HCT116 (cell line): ENCODE measurements at regions not wholly inside any gene's neighbourhood (a gene's known extent, or its start where the extent isn't known, plus 50 kb on each side); places are given as distances from the start of the nearest gene placed in this dataset.

ENCODE experiments used
- ATAC-seq: fragments of 200-7000 bp; cut with Tn5 transposase; 2 replicates; pipeline ENCODE4 v1.9.1; 2020; ENCODE audit warnings: mild to moderate bottlenecking, moderate library complexity
- BruUV-seq: library from RNA; stranded (reverse); fragments of 400-500 nt; replicated peaks from 2 replicates; lab custom pipeline; 2021; lab: Mats Ljungman, UMichigan
- CTCF ChIA-PET: fragments of 300-600 bp; sonication (Branson Sonifier 250); formaldehyde crosslinking; loops from one replicate; lab custom pipeline; 2021; ENCODE audit warnings: antibody characterized with exemption; lab: Charles Lee
- POLR2A ChIA-PET: fragments of 300-600, 350-600 bp; sonication (Branson Sonifier 250); formaldehyde crosslinking; loops from one replicate; lab custom pipeline; 2021; ENCODE audit warnings: antibody characterized with exemption; lab: Charles Lee
- RAD21 ChIA-PET, 2 experiments: fragments of 300-600 bp; sonication (Branson Sonifier 250); formaldehyde crosslinking; loops; one replicate each; lab custom pipeline; 2023; ENCODE audit warnings: low total read pairs in 2 of 2; ENCODE audit not compliant: uncharacterized antibody in 2 of 2, unreplicated experiment in 2 of 2, low non-redundant PET in 1 of 2; lab: Charles Lee
- DNase-seq: peaks from one replicate; pipeline ENCODE4 v3.0.0-alpha.2; 2010; ENCODE audit warnings: low read depth, low spot score
- H2AFZ ChIP-seq: fragments of 200-600 bp; shearing (Covaris generic), sonication (generic); 2 replicates; pipeline ENCODE4 v1.6.1; 2017; ENCODE audit warnings: low read depth, mixed run types, mixed read lengths, antibody characterized with exemption, low read length; ENCODE audit not compliant: poor library complexity, severe bottlenecking
- H3K27ac ChIP-seq: 2 replicates; pipeline ENCODE4 v1.5.1; 2012; ENCODE audit warnings: low read depth, low read length
- H3K27me3 ChIP-seq: fragments of 200-600 bp; sonication (generic); 2 replicates; pipeline ENCODE4 v1.6.1; 2016; ENCODE audit warnings: mixed run types, low read length, mixed read lengths; ENCODE audit not compliant: insufficient read depth
- H3K36me3 ChIP-seq, 2 experiments: fragments of 200-500 bp in 1 of 2; fragments of 200-600 bp in 1 of 2; sonication (Bioruptor generic) in 1 of 2; sonication (generic) in 1 of 2; 2 replicates each; pipeline versions ENCODE4 v1.5.1 to v1.6.1; 2014 to 2016; ENCODE audit warnings: low read length in 2 of 2, inconsistent platforms in 1 of 2, mixed read lengths in 1 of 2, mixed run types in 1 of 2; ENCODE audit not compliant: insufficient read depth in 2 of 2, control insufficient read depth in 1 of 2
- H3K4me1 ChIP-seq, 2 experiments: fragments of 200-600 bp in 1 of 2; sonication (generic) in 1 of 2; 2 replicates each; pipeline versions ENCODE4 v1.5.1 to v1.6.1; 2012 to 2017; ENCODE audit warnings: low read length in 2 of 2, inconsistent platforms in 1 of 2, mild to moderate bottlenecking in 1 of 2, mixed read lengths in 1 of 2, mixed run types in 1 of 2, moderate library complexity in 1 of 2; ENCODE audit not compliant: insufficient read depth in 2 of 2, control insufficient read depth in 1 of 2
- H3K4me2 ChIP-seq: fragments of 200-600 bp; sonication (generic); 2 replicates; pipeline ENCODE4 v1.6.1; 2017; ENCODE audit warnings: mixed run types, low read length, mixed read lengths
- H3K4me3 ChIP-seq, 2 experiments: fragments of 200-600 bp in 1 of 2; sonication (generic) in 1 of 2; replicated peaks in 1 of 2; 2 replicates each; pipeline ENCODE4 v1.5.1; 2011 to 2016; ENCODE audit warnings: low read length in 2 of 2, control low read depth in 1 of 2, low read depth in 1 of 2, mild to moderate bottlenecking in 1 of 2, mixed read lengths in 1 of 2, mixed run types in 1 of 2
- H3K79me2 ChIP-seq: fragments of 200-600 bp; sonication (generic); 2 replicates; pipeline ENCODE4 v1.6.1; 2017; ENCODE audit warnings: mild to moderate bottlenecking, mixed run types, low read length, moderate library complexity, mixed read lengths; ENCODE audit not compliant: insufficient read depth
- H3K9ac ChIP-seq: fragments of 200-600 bp; sonication (generic); 2 replicates; pipeline ENCODE4 v1.6.1; 2016; ENCODE audit warnings: low read length, mixed read lengths
- H3K9me2 ChIP-seq: fragments of 200-600 bp; sonication (generic), shearing (Covaris generic); 2 replicates; pipeline ENCODE4 v1.6.1; 2017; ENCODE audit warnings: mixed run types, mild to moderate bottlenecking, moderate library complexity; ENCODE audit not compliant: insufficient read depth
- H3K9me3 ChIP-seq, 2 experiments: fragments of 200-500 bp in 1 of 2; fragments of 200-600 bp in 1 of 2; sonication (Bioruptor generic) in 1 of 2; sonication (generic) in 1 of 2; 2 replicates each; pipeline ENCODE4 v1.6.1; 2014 to 2017; ENCODE audit warnings: low read length in 2 of 2, mixed read lengths in 2 of 2, inconsistent platforms in 1 of 2, low read depth in 1 of 2, mild to moderate bottlenecking in 1 of 2, mixed run types in 1 of 2, moderate library complexity in 1 of 2; ENCODE audit not compliant: control insufficient read depth in 1 of 2, insufficient read depth in 1 of 2
- H4K20me1 ChIP-seq: fragments of 200-600 bp; sonication (generic), shearing (Covaris generic); 2 replicates; pipeline ENCODE4 v1.6.1; 2017; ENCODE audit warnings: mixed run types, mild to moderate bottlenecking, moderate library complexity; ENCODE audit not compliant: insufficient read depth
- CEBPB ChIP-seq: IDR thresholded peaks from 2 replicates; pipeline ENCODE4 v1.6.1; 2012; ENCODE audit warnings: low read depth
- ELF1 ChIP-seq: IDR thresholded peaks from 2 replicates; pipeline ENCODE4 v1.6.1; 2012; ENCODE audit warnings: low read depth, borderline replicate concordance
- EZH2phosphoT487 ChIP-seq: fragments of 200-600 bp; IDR thresholded peaks from 2 replicates; pipeline ENCODE4 v1.6.1; 2018; ENCODE audit warnings: antibody characterized with exemption, borderline replicate concordance
- FOSL1 ChIP-seq: IDR thresholded peaks from 2 replicates; pipeline ENCODE4 v1.6.1; 2012; ENCODE audit warnings: low read depth
- POLR2A ChIP-seq: IDR thresholded peaks from 2 replicates; pipeline ENCODE4 v1.7.0; 2011; ENCODE audit warnings: borderline replicate concordance; ENCODE audit not compliant: insufficient read depth, insufficient read length; ENCODE audit errors: extremely low read depth
- POLR2AphosphoS5 ChIP-seq: IDR thresholded peaks from 2 replicates; pipeline ENCODE4 v1.6.1; 2011; ENCODE audit warnings: mild to moderate bottlenecking, low read depth, low read length, moderate library complexity
- SP1 ChIP-seq: IDR thresholded peaks from 2 replicates; pipeline ENCODE4 v1.6.1; 2012; ENCODE audit warnings: low read depth
- TCF7L2 ChIP-seq: IDR thresholded peaks from 2 replicates; pipeline ENCODE4 v1.7.0; 2011; ENCODE audit warnings: borderline replicate concordance, inconsistent platforms; ENCODE audit not compliant: insufficient read depth, insufficient read length; ENCODE audit errors: extremely low read depth
- ZFX ChIP-seq: fragments of 450-650 bp; IDR thresholded peaks from 2 replicates; pipeline ENCODE4 v1.6.1; 2017
- ZNF274 ChIP-seq: fragments of 200-500 bp; sonication (Bioruptor generic); IDR thresholded peaks from 2 replicates; pipeline ENCODE4 v1.6.1; 2014; ENCODE audit warnings: mild to moderate bottlenecking, low read depth, low read length, inconsistent platforms
- intact Hi-C: fragments of 100-400 bp; cut with micrococcal nuclease; formaldehyde crosslinking; loops from 2 replicates; pipeline ENCODE4 v1.10.0; 2022
- TF ChIP-seq, protein P1 (sequence below): IDR thresholded peaks from 2 replicates; pipeline ENCODE4 v1.6.1; 2012
- TF ChIP-seq, protein P2 (sequence below), 3 experiments: fragments of 200-600 bp in 1 of 3; sonication (generic) in 1 of 3; IDR thresholded peaks in 2 of 3; conservative IDR thresholded peaks in 1 of 3; 2 replicates each; pipeline ENCODE4 v1.5.1; 2012 to 2017; ENCODE audit warnings: low read depth in 2 of 3, low read length in 2 of 3, antibody characterized with exemption in 1 of 3, borderline replicate concordance in 1 of 3, control low read depth in 1 of 3, mild to moderate bottlenecking in 1 of 3, mixed read lengths in 1 of 3, mixed run types in 1 of 3, moderate library complexity in 1 of 3; ENCODE audit not compliant: insufficient read depth in 1 of 3
- TF ChIP-seq, protein P3 (sequence below): IDR thresholded peaks from 2 replicates; pipeline ENCODE4 v1.6.1; 2011; ENCODE audit warnings: mild to moderate bottlenecking, low read length, moderate library complexity; ENCODE audit not compliant: insufficient replicate concordance; ENCODE audit errors: extremely low read depth

DNA sequence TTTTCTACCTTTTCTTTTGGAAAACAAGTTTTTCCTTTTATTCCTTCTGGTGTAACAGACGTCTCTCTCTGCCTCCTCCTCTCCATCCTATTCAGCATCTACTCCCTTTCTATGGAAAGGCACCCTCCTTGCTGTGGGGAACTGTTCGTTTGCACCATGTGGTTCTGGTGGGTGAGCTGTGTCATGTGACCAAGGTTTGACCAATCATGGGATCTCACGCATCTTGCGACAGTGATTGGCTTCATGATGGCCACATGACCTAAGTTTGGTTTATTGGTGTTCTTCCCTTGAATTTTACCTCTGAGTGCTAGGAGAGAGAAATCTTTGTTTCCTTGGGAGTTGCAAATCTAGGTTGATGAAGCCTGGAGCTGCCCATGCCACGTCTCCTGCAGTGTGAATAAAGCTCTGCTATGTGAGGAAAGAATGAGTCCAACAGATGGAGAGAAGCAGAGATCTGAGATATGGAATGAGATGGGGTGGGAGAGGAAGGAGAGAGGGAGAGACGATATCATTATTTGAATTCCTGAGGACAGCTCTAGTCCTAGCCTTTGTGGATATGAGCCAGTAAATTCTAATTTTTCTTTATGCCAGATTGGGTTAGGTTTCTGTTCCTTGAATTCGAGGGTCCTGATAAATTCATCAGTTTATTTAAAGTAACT lies 178.8 kb upstream of the IL12B start:
- CTCF ChIA-PET, result no interaction called here
- RAD21 ChIA-PET, result no interaction called here
- peaks cover 14 to 17% of the 10 kb centered on the region in 2 experiments for H3K4me1 ChIP-seq

DNA sequence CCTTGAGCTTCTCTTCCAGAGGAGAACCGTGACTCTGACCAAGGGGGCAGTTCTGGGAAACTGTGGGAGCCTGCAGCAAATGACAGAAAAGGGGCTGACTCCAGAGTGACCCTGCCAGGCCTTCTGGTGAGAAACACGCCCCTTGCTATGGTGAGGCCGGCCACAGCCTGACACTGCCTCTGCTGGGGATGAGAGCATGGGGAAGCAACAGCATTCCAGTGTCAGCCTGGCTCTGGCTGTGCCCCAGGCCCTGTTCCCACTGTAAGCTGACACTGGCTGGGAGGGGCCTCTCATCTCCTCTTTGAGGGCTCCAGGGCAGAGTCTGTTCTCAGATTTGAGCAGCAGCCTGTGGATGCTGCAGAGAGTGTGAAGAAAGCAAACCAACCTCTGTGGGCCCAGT lies 180.0 kb upstream of the IL12B start:
- intact Hi-C loops, result no loop called here
- CTCF ChIA-PET, result no interaction called here

More for the DNA sequence above, 178.8 kb upstream of the IL12B start:
- Histone ChIP-seq H3K27me3 (no peaks in the 10 kb centered on the region), H3K27ac (no peak overlapping the region), H2AFZ (no peak overlapping the region), H3K36me3 (no peaks in the 10 kb centered on the region), H3K4me2 (no peak overlapping the region), H3K9ac (no peak overlapping the region), H3K9me3 (no peaks in the 10 kb centered on the region), H3K79me2 (no peaks in the 10 kb centered on the region), H3K9me2 (no peaks in the 10 kb centered on the region), H3K4me3 (no peak overlapping the region), H4K20me1 (no peaks in the 10 kb centered on the region)
- intact Hi-C loops, result loop anchor here (10.0 kb wide), 1 partner anchor 354 kb away; no protein-coding TSS in a partner anchor
- BruUV-seq, result no TSS peak
- no peak for DNase-seq
- ATAC-seq, result no peak
- no peak for TF ChIP-seq SP1
- TF ChIP-seq POLR2A, result no peak
- POLR2A ChIA-PET, result no interaction called here

More for the DNA sequence above, 180.0 kb upstream of the IL12B start:
- peaks cover 9 to 10% of the 10 kb centered on the region in 2 experiments for H3K4me1 ChIP-seq
- no peaks in the 10 kb centered on the region for H4K20me1 ChIP-seq
- H3K4me2 ChIP-seq, result peak overlapping the region; percentile 21
- no peaks in the 10 kb centered on the region for H3K27me3 ChIP-seq
- no peaks in the 10 kb centered on the region for H3K79me2 ChIP-seq
- DNase-seq, result no peak
- H3K9me3 ChIP-seq, result no peaks in the 10 kb centered on the region
- no peak overlapping the region for H2AFZ ChIP-seq
- no peaks in the 10 kb centered on the region for H3K9me2 ChIP-seq
- BruUV-seq, result no TSS peak
- peak; percentile 83 for ATAC-seq
- TF ChIP-seq TCF7L2, result no peak
- no peak for TF ChIP-seq POLR2AphosphoS5
- TF ChIP-seq ZFX, result no peak
- TF ChIP-seq, protein P1, sequence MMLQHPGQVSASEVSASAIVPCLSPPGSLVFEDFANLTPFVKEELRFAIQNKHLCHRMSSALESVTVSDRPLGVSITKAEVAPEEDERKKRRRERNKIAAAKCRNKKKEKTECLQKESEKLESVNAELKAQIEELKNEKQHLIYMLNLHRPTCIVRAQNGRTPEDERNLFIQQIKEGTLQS, result no peak
- no peak for TF ChIP-seq CEBPB
- no peak for TF ChIP-seq EZH2phosphoT487
- TF ChIP-seq, protein P2, sequence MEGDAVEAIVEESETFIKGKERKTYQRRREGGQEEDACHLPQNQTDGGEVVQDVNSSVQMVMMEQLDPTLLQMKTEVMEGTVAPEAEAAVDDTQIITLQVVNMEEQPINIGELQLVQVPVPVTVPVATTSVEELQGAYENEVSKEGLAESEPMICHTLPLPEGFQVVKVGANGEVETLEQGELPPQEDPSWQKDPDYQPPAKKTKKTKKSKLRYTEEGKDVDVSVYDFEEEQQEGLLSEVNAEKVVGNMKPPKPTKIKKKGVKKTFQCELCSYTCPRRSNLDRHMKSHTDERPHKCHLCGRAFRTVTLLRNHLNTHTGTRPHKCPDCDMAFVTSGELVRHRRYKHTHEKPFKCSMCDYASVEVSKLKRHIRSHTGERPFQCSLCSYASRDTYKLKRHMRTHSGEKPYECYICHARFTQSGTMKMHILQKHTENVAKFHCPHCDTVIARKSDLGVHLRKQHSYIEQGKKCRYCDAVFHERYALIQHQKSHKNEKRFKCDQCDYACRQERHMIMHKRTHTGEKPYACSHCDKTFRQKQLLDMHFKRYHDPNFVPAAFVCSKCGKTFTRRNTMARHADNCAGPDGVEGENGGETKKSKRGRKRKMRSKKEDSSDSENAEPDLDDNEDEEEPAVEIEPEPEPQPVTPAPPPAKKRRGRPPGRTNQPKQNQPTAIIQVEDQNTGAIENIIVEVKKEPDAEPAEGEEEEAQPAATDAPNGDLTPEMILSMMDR (IDR thresholded peaks at IDR 0.05 in 2 of 3, conservative IDR thresholded peaks at IDR 0.05 in 1 of 3; ENCODE audit: borderline replicate concordance in 1 of 3, insufficient read depth in 1 of 3, low read depth in 2 of 3, low read length in 2 of 3), result no peak
- TF ChIP-seq, protein P3, sequence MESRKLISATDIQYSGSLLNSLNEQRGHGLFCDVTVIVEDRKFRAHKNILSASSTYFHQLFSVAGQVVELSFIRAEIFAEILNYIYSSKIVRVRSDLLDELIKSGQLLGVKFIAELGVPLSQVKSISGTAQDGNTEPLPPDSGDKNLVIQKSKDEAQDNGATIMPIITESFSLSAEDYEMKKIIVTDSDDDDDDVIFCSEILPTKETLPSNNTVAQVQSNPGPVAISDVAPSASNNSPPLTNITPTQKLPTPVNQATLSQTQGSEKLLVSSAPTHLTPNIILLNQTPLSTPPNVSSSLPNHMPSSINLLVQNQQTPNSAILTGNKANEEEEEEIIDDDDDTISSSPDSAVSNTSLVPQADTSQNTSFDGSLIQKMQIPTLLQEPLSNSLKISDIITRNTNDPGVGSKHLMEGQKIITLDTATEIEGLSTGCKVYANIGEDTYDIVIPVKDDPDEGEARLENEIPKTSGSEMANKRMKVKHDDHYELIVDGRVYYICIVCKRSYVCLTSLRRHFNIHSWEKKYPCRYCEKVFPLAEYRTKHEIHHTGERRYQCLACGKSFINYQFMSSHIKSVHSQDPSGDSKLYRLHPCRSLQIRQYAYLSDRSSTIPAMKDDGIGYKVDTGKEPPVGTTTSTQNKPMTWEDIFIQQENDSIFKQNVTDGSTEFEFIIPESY, result no peak
- no peak for TF ChIP-seq FOSL1
- no peak for TF ChIP-seq ELF1
- no peak for TF ChIP-seq ZNF274
- ChIA-PET RAD21 (no interaction called here), POLR2A (no interaction called here)
- H3K4me3 ChIP-seq, result no peak overlapping the region
- H3K27ac ChIP-seq, result no peak overlapping the region
- no peaks in the 10 kb centered on the region for H3K36me3 ChIP-seq
- no peak overlapping the region for H3K9ac ChIP-seq
